ENCODE measurements at regions not wholly inside any gene's neighbourhood (a gene's known extent, or its start where the extent isn't known, plus 50 kb on each side); places are given as distances from the start of the nearest gene placed in this dataset.

DNA sequence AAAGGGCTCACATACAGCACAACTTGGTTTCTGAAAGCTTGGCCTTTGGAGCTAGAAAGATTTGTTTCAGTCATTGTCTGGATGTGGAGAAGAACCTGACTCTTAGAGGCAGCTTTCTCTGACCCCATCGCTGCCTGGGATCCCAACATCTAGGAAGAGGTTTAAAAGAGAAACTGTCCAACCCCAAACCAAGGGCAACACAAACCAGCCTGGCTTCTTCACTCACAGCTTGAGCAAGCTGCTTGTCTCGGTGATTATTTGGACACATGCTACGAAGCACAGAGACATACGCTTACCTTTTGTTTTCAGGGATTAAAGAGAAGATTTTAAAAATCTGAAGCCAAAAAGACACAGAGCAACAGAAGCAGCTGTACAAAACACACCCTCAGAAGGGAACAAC lies 109.8 kb downstream of the ETS2 start:
- WGBS, 5 donors: 93 to 99% (median 96%) methylated on average over 4 of the region's 4 CpGs
- TF ChIP-seq CTCF (IDR thresholded peaks at IDR 0.05 in 8 of 11, conservative IDR thresholded peaks at IDR 0.05 in 3 of 11) (no peak), POLR2A (IDR thresholded peaks at IDR 0.05) (no peak), POLR2AphosphoS5 (IDR thresholded peaks at IDR 0.05) (no peak)
- no peaks in the 10 kb centered on the region for H3K27me3 ChIP-seq (replicated peaks in 1 of 7)
- H3K9me3 ChIP-seq: no peaks in the 10 kb centered on the region
- DNase-seq: no peak
- no peak overlapping the region for H3K4me3 ChIP-seq
- intact Hi-C loops (cut with DNase I; ENCODE audit: low total_unique reads): no loop called here
- peaks cover 0 to 28% (median 8%) of the 10 kb centered on the region in 6 donors for H3K4me1 ChIP-seq
- H3K27ac ChIP-seq: no peak overlapping the region
- H3K36me3 ChIP-seq: no peaks in the 10 kb centered on the region

DNA sequence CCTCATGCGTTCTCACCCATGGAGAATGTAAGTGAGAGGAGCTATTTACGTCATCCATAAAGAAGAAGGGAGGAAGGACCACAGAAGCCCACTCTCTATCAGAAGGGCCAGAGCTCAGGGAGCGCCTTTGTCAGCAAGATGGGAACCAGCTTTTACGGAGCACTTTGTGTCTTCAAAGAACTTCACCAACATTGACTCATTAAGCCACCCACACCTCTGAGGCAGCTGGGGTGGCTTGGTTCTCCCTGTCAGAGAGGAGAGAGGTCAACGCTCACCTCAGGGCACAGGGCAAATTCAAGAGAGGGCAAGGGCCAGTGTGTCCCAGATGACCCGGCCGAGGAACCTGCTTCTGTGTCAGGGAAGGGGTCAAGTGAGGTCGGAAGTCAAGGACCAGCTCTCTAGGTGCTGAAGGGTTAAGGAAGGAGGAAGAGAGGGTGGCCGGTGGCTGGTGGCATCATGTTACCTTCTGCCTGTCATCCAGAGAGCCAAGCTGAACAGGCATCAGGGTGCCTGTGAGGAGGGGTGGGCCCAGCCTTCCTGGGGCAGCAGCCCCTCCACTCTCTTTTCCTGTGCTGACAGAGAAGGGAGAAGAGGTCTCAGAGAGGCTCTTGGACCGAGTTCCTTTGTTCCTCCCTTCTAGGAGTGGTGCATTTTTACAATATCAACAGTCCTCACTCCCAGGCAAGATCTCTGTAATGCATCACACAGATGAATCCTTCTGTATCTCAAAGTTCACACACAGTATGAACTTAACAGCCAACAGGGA lies 109.0 kb downstream of the ETS2 start:
- TF ChIP-seq POLR2AphosphoS5 (IDR thresholded peaks at IDR 0.05): no peak
- Histone ChIP-seq H3K4me3 (no peak overlapping the region), H3K4me1 (peaks cover 0 to 35% (median 10%) of the 10 kb centered on the region in 6 donors), H3K9me3 (no peaks in the 10 kb centered on the region), H3K36me3 (no peaks in the 10 kb centered on the region), H3K27me3 (replicated peaks in 1 of 7) (peaks cover 0 to 5% (median 0%) of the 10 kb centered on the region in 7 donors), H3K27ac (no peak overlapping the region)
- intact Hi-C loops (cut with DNase I; ENCODE audit: low total_unique reads): no loop called here
- WGBS, 5 donors: 66 to 77% (median 75%) methylated on average over 10 of the region's 10 CpGs
- DNase-seq: no peak

- 85 to 94% (median 86%) methylated on average over 3 of the region's 3 CpGs for WGBS, 5 donors
- Histone ChIP-seq H3K4me1 (peaks cover 0 to 35% (median 10%) of the 10 kb centered on the region in 6 donors), H3K9me3 (no peaks in the 10 kb centered on the region), H3K36me3 (no peaks in the 10 kb centered on the region), H3K27ac (peak overlapping the region in 4 of 8 donors; percentile 61 to 77 (median 74)), H3K27me3 (replicated peaks in 1 of 7) (peaks cover 0 to 5% (median 0%) of the 10 kb centered on the region in 7 donors), H3K4me3 (no peak overlapping the region)
- TF ChIP-seq POLR2AphosphoS5 (IDR thresholded peaks at IDR 0.05) (no peak), CTCF (IDR thresholded peaks at IDR 0.05 in 8 of 11, conservative IDR thresholded peaks at IDR 0.05 in 3 of 11) (no peak), POLR2A (IDR thresholded peaks at IDR 0.05) (no peak)
- DNase-seq: no peak
- intact Hi-C loops (cut with DNase I; ENCODE audit: low total_unique reads): no loop called here
These were observed 108.3 kb downstream of the ETS2 start for GRCh38 chr21:38913893-38914527.

DNA sequence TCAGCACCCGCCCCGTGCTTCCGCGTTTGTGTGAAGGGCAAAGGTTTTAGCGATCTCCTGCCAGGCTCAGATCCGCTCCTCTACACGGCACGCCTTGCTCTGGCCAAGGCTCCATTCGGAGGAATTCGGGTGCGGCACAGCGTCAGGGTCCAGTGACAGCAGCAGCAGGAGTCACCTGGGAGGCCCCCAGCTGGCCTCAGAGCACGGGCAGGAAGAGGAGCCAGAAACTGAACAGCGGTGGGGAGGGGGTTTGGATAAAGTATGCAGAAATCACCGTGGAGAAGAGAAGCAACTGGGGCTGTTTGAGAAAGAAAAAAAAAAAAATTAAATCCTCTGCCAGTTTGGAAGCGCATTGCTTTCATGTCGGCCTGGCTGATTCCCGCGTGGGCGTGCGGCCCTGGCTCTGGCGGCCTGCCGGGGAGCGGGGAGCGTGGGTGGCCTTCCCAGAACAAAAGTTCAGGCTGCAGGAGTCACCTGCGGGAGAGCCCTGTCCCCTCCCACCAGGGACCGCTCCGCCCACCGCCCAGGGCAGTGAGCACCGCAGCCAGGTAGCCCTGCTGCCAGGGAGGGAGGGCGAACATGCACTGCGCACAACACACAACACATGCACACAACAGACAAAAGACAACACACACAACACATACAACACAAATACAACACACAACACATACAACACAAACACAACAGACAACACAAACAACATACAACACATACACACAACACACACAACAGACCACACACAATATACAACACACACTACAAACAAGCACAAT lies 107.6 kb downstream of the ETS2 start:
- TF ChIP-seq POLR2AphosphoS5 (IDR thresholded peaks at IDR 0.05) (peak; percentile 44 to 75 (median 74)), POLR2A (IDR thresholded peaks at IDR 0.05) (no peak)
- intact Hi-C loops (cut with DNase I; ENCODE audit: low total_unique reads): no loop called here
- H3K4me1 ChIP-seq: peaks cover 0 to 36% (median 10%) of the 10 kb centered on the region in 6 donors
- H3K4me3 ChIP-seq: no peak overlapping the region
- H3K27ac ChIP-seq: peak overlapping the region; percentile 19 to 77 (median 63)
- WGBS, 5 donors: 51 to 64% (median 55%) methylated on average over 32 of the region's 32 CpGs
- peaks cover 0 to 5% (median 0%) of the 10 kb centered on the region in 7 donors for H3K27me3 ChIP-seq (replicated peaks in 1 of 7)
- no peaks in the 10 kb centered on the region for H3K9me3 ChIP-seq
- peak; percentile 85 for DNase-seq
- H3K36me3 ChIP-seq: no peaks in the 10 kb centered on the region
